Loucy (cell line): ENCODE measurements at regions not wholly inside any gene's neighbourhood (a gene's known extent, or its start where the extent isn't known, plus 50 kb on each side); places are given as distances from the start of the nearest gene placed in this dataset.

ENCODE experiments used
- H2AFZ ChIP-seq: fragments of 200-600 bp; sonication (generic); 2 replicates; pipeline ENCODE4 v1.6.0; 2016; ENCODE audit warnings: antibody characterized with exemption, mild to moderate bottlenecking, low read length, moderate library complexity
- H3F3A ChIP-seq: fragments of 200-600 bp; 2 replicates; pipeline ENCODE4 v1.6.0; 2016; ENCODE audit warnings: antibody characterized with exemption, low read depth, mild to moderate bottlenecking
- H3K27me3 ChIP-seq: fragments of 200-600 bp; sonication (generic); 2 replicates; pipeline ENCODE4 v1.6.1; 2014; ENCODE audit warnings: low read length, mild to moderate bottlenecking; ENCODE audit not compliant: insufficient read depth, poor library complexity, severe bottlenecking
- H3K36me3 ChIP-seq: fragments of 200-600 bp; sonication (generic); 2 replicates; pipeline ENCODE4 v1.6.1; 2016; ENCODE audit warnings: low read length; ENCODE audit not compliant: insufficient read depth
- H3K4me1 ChIP-seq: fragments of 200-600 bp; sonication (generic); 2 replicates; pipeline ENCODE4 v1.5.1; 2014; ENCODE audit warnings: low read length, mild to moderate bottlenecking; ENCODE audit not compliant: insufficient read depth, poor library complexity, severe bottlenecking
- H3K4me2 ChIP-seq: fragments of 200-600 bp; sonication (generic); 2 replicates; pipeline ENCODE4 v1.6.0; 2014; ENCODE audit warnings: antibody characterized with exemption, low read length, low read depth, mild to moderate bottlenecking; ENCODE audit not compliant: poor library complexity, severe bottlenecking
- H3K4me3 ChIP-seq: fragments of 200-600 bp; sonication (generic); 2 replicates; pipeline ENCODE4 v1.5.1; 2014; ENCODE audit warnings: low read length, mild to moderate bottlenecking, mixed read lengths; ENCODE audit not compliant: poor library complexity, severe bottlenecking
- H3K79me2 ChIP-seq: fragments of 200-600 bp; sonication (generic); 2 replicates; pipeline ENCODE4 v1.6.1; 2014; ENCODE audit warnings: low read length; ENCODE audit not compliant: insufficient read depth
- H3K9ac ChIP-seq: fragments of 200-600 bp; sonication (generic); 2 replicates; pipeline ENCODE4 v1.6.0; 2014; ENCODE audit warnings: mild to moderate bottlenecking, low read depth, low read length, moderate library complexity; ENCODE audit not compliant: poor library complexity, severe bottlenecking
- H3K9me2 ChIP-seq: fragments of 200-600 bp; sonication (generic); replicated peaks from 2 replicates; pipeline ENCODE4 v1.6.1; 2016; ENCODE audit warnings: low read depth, low read length, mixed read lengths
- H3K9me3 ChIP-seq: fragments of 200-600 bp; sonication (generic); 2 replicates; pipeline ENCODE4 v1.6.1; 2014; ENCODE audit warnings: mild to moderate bottlenecking, antibody characterized with exemption, low read length, low read depth; ENCODE audit not compliant: insufficient read depth
- H4K20me1 ChIP-seq: fragments of 200-600 bp; sonication (generic); 2 replicates; pipeline ENCODE4 v1.6.0; 2014; ENCODE audit warnings: antibody characterized with exemption, low read length, mild to moderate bottlenecking; ENCODE audit not compliant: insufficient read depth, poor library complexity, severe bottlenecking
- EZH2phosphoT487 ChIP-seq: fragments of 200-600 bp; IDR thresholded peaks from 2 replicates; pipeline ENCODE4 v1.6.1; 2018; ENCODE audit warnings: antibody characterized with exemption, mild to moderate bottlenecking, moderate library complexity, borderline replicate concordance
- TF ChIP-seq, protein P1 (sequence below): fragments of 200-600 bp; sonication (generic); conservative IDR thresholded peaks from 2 replicates; pipeline ENCODE4 v1.5.1; 2014; ENCODE audit warnings: mild to moderate bottlenecking, antibody characterized with exemption, low read length

DNA sequence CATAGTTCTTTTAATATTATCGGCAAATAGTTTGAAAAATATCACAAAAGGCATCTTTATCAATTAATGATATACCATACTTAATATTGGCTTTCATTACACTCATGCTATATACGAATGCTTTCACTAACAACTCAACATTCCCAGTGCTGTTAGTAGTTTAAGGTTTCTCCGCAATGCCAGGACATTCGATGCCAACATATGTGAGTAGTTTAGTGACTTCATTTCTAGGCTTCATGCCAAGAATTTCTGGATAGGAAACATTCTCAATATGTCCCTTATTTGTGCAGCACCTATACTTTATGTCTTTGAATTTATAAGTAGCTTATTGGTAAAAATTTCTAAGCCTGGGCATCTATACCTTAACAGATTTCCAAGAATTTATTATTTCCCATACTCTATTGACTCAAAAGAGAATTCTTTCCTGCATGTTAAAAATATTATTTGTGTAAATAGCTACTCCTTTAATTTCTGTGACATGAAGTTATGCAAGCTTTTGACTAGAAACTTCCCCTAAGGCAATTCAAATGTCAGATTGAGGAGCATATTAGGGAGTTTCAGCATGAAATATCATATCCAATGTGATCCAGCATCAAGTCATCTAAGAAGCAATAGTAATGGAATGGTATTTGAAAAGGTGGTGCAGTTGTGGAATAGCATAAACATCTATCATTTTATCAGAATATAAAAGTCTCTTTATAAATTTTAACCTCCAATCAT is 236.0 kb upstream of the STXBP5 start:
- no peaks in the 10 kb centered on the region for H3F3A ChIP-seq
- no peaks in the 10 kb centered on the region for H3K4me1 ChIP-seq
- H3K79me2 ChIP-seq = no peaks in the 10 kb centered on the region
- no peak overlapping the region for H3K4me3 ChIP-seq
- H3K9ac ChIP-seq = no peak overlapping the region
- H3K9me2 ChIP-seq = no peaks in the 10 kb centered on the region
- H3K27me3 ChIP-seq = no peaks in the 10 kb centered on the region
- H2AFZ ChIP-seq = no peak overlapping the region
- no peak for TF ChIP-seq EZH2phosphoT487
- TF ChIP-seq, protein P1, sequence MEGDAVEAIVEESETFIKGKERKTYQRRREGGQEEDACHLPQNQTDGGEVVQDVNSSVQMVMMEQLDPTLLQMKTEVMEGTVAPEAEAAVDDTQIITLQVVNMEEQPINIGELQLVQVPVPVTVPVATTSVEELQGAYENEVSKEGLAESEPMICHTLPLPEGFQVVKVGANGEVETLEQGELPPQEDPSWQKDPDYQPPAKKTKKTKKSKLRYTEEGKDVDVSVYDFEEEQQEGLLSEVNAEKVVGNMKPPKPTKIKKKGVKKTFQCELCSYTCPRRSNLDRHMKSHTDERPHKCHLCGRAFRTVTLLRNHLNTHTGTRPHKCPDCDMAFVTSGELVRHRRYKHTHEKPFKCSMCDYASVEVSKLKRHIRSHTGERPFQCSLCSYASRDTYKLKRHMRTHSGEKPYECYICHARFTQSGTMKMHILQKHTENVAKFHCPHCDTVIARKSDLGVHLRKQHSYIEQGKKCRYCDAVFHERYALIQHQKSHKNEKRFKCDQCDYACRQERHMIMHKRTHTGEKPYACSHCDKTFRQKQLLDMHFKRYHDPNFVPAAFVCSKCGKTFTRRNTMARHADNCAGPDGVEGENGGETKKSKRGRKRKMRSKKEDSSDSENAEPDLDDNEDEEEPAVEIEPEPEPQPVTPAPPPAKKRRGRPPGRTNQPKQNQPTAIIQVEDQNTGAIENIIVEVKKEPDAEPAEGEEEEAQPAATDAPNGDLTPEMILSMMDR = no peak
- H3K4me2 ChIP-seq = no peak overlapping the region
- H4K20me1 ChIP-seq = no peaks in the 10 kb centered on the region
- no peaks in the 10 kb centered on the region for H3K36me3 ChIP-seq
- peaks cover 24% of the 10 kb centered on the region; the same call in 1 of the 2 replicates for H3K9me3 ChIP-seq

DNA sequence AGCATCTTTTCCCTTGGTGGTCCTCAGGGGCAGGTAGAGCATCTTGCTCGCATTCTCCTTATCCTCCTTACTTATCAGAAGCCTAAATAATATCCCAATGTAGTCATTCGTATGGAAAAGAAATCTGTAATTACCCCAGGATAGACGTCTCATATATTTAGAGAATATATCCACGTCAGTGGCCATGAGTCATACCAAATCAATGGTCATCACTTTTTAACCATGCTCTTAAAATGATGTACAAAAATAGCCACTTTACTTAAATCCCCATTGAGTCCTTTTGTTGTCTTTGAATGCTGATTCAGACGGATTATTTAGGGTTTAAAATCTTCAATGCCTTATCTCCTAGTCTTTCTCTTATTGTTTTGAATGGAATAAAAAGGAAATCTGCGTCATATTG is 231.7 kb upstream of the STXBP5 start:
- Histone ChIP-seq H3K4me1 (no peaks in the 10 kb centered on the region), H3K4me2 (no peak overlapping the region), H3K4me3 (no peak overlapping the region), H3K79me2 (no peaks in the 10 kb centered on the region), H3K27me3 (no peaks in the 10 kb centered on the region), H2AFZ (no peak overlapping the region), H3F3A (no peaks in the 10 kb centered on the region), H3K9me2 (no peaks in the 10 kb centered on the region), H4K20me1 (no peaks in the 10 kb centered on the region), H3K9ac (no peak overlapping the region), H3K9me3 (no peaks in the 10 kb centered on the region), H3K36me3 (no peaks in the 10 kb centered on the region)
- TF ChIP-seq, protein P1 = no peak

DNA sequence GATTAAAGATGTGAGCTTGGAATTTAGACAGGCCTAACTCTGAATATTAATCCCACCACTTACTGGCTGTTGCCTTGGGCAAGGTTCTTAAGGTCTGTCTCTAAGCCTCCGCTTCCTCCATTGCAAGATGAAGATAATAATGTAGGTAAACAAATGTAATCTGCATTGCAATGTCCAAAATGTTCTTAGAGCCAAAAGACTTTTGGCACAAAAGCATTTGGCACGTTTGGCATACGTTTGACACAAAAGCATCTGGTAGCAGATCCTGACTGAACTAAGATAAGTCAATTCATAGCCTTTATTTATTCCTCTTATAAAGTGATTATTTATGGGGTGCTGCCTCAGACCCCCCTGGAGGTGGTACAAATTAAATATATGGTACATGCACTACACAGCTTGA is 229.9 kb upstream of the STXBP5 start:
- no peaks in the 10 kb centered on the region for H3K36me3 ChIP-seq
- H3K4me3 ChIP-seq = no peak overlapping the region
- H3K4me1 ChIP-seq = no peaks in the 10 kb centered on the region
- no peaks in the 10 kb centered on the region for H3K9me3 ChIP-seq
- TF ChIP-seq, protein P1 = no peak
- no peak for TF ChIP-seq EZH2phosphoT487
- no peaks in the 10 kb centered on the region for H4K20me1 ChIP-seq
- H3K4me2 ChIP-seq = no peak overlapping the region
- no peak overlapping the region for H3K9ac ChIP-seq
- H3K9me2 ChIP-seq = no peaks in the 10 kb centered on the region
- no peaks in the 10 kb centered on the region for H3F3A ChIP-seq
- no peaks in the 10 kb centered on the region for H3K27me3 ChIP-seq
- H3K79me2 ChIP-seq = no peaks in the 10 kb centered on the region
- H2AFZ ChIP-seq = no peak overlapping the region
